ENCODE measurements at regions not wholly inside any gene's neighbourhood (a gene's known extent, or its start where the extent isn't known, plus 50 kb on each side); places are given as distances from the start of the nearest gene placed in this dataset.

DNA sequence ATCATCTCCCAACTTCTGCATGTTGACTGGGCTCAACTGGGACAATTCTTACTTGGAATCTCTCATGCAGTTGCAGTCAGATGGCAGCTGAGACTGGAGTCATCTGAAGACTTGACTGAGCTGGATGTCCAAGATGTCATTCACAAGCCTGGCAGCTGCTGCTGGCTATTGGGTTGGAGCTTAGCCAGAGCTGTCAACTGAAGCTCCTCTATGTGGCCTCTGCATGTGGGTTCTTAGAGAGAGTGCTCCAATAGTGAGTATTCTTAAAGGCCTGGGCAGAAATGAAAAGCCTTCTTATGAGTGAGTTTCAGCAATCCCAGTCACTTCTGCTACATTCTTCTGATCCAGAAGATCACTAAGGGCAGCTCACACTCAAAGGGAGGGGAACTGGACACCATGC is 440.9 kb downstream of the LRIG3 start:
- no peak for DNase-seq (ENCODE audit: low read depth)

DNA sequence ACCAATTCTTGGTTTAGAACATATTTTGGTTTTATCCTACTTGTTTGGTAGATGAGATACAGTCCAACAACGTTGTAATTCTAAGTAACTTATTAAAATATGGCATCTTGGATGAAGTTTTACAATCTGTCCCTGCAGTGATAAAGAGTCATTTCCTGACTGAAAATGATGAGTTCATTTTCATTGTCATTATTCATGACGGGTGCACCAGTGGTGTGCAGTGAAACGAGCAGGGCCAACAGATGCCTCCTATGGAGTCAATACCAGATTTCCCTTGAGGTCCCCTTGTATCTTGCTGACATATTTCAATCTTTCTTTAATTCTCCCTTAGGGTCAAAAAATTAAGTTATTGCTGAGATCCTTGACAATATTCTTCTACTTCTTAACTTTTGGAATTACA is 438.5 kb downstream of the LRIG3 start:
- DNase-seq (ENCODE audit: low read depth), result no peak

DNA sequence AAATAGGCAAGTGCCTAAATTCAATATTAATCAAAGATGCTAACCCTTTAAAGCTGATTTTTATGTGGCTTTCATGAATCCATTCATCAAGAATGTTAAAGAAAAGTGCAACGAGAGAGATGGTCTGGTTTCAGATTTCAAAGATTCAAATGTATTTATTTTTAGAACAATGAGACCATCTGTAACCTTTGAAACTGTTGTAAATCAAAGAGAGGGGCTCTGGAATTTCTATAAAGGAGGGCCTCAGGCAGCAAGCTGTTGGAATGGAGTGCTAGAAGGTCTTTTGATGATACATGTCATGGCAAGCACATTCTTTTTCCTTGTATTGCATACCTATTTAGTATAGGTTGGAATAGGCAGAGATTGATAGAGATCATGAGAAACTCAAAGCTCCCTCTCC is 433.0 kb downstream of the LRIG3 start:
- DNase-seq (ENCODE audit: low read depth), result peak; percentile 75

DNA sequence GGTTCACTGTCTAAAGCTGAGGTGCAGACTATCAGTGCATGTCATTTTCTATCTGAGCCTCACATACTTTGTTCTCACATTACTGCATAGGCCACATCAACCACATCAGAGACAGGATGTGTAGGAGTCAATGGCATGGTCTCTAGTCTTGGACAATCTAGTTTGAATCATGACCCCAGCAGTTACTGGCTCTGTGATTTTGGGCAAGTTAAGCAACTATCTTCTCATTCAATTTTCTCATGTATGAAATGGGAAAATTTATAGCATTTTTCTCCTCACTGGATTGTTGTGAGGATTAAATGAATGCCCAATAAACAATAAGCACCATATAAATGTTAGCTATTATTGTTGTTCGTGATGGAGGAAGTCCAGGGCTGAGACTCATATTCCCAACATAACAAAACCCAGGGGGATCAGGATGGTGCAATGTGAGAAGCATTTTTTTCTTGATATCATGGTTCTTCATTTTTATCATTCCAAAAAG is 432.6 kb downstream of the LRIG3 start:
- peak; percentile 84 for DNase-seq (ENCODE audit: low read depth)

DNA sequence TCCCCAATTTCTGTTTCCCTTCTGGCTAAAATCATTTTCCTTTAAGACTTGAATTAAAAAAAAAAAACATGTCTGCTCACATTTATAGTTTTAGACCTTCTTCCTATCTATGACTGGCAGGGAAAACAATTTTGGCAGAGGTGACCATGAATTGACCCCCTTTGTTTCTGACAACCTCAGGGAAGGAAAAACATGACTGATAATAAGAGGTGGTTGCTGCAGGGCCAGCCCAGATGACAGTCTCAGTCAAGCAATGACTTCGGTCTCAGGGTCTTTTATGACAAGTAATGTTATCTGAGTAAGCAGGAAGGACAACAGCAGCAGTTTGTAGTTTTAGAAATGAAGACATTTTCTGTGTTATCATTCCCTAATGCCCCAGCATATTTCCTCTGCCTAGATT is 430.9 kb downstream of the LRIG3 start:
- no peak for DNase-seq (ENCODE audit: low read depth)

DNA sequence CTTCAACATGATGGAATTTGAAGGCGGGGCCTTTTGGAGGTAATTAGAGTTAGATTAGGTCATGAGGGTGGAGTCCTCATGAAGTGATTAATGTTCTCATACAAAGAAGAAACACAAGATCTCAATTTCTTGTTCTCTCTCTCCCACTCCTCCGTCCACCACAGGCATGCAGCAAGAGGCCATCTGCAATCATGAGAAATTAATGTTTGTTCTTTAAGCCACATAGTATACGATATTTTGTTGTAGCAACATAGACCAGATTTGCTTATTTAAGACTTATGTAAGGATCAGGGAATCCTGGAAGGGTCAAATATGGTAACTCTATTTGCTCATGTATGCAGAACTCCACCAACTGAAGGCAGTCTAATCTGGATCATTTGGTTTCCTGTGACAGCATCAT is 429.0 kb downstream of the LRIG3 start:
- peak; percentile 71 for DNase-seq (ENCODE audit: low read depth)

DNA sequence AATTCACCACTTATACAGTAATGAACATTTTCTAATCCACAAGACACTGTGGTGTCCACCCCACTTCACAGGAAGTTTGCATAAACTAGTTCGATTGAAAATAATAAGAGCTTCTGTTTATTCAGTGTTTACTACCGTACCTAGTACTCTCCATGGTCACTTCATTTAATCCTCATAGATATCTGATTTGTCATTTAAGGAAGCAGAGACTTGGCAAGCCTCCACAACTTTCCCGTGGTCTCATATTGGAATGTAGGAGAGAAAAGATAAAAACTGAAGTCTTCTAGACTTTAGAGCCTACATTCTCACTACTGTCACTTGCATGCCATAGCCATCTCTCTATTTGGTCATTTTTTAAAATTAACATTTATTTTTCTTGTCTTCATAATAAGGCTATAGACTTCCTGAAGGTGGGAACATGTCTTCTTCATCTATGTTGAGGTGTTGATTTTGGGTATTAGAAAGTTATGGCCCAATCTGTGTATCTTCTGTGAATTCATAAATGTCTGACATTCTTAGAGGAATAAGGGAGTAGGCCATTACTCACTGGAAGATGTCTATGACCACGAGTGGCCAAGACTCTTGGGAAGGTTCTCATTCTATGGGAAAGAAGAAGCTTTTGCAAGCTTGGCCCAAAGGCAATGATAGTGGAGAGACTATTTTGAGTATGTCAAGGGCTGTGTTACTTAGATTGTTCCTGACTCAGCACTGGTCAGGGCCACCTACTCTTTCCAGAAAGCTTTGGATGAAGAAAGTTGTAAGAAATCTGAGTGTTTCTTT is 423.7 kb downstream of the LRIG3 start:
- peak; percentile 73 for DNase-seq (ENCODE audit: low read depth)

DNA sequence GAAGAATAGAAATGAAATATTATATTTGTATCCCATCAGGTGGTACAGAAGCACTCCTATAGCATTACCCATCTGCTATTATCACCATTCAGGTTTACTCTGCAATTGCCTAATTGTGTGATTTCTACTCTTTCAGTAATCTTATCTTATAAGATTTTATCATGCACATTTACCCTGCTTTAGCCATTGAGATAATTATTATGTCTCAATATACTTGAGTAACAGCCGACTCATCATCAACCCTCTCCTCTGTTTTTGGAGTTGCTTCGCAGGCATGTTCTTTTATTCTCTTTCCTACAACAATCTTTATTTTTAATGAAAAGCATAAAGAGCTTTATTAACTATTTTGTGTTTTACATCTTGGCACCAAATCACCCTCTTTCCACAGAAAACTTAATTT is 419.9 kb downstream of the LRIG3 start:
- DNase-seq (ENCODE audit: low read depth), result no peak

DNA sequence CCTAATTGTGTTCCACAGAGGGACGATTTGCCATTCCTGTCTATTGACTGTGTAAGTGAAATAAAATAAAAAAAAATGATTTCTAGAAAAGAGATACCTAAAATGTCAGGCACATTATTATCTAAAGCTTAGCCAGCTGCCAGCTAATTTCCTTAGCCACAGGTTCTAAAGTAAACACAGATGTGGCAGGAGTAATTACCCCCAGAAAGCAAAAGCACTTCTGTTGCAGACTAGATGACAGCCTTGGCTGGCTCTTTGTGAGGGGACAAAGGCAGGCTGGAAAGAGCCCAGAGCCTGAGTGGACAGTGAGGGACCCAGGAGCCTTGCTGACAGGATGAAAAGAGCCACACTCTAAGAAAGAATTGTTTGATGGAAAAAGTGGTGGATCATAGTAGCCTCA is 418.1 kb downstream of the LRIG3 start:
- peak; percentile 60 for DNase-seq (ENCODE audit: low read depth)

DNA sequence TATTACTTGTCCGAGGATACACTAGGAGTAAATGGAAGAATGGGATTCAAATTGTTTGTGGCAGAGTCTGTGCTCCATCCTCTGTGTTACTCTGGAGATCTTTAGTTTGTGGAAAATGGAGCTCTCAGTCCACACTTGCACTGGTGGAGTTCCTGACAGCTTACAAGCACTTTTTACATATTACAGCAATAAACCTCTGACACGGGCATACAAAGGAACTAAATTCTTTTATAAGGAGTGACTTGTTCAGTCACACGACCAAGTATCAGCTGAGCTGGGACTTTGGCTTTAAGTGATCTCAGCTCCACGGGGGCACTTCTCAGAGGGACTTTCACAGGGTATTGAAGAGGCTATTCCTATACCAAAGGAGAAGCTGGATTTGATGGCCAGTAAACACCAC is 417.5 kb downstream of the LRIG3 start:
- DNase-seq (ENCODE audit: low read depth), result peak; percentile 55

DNA sequence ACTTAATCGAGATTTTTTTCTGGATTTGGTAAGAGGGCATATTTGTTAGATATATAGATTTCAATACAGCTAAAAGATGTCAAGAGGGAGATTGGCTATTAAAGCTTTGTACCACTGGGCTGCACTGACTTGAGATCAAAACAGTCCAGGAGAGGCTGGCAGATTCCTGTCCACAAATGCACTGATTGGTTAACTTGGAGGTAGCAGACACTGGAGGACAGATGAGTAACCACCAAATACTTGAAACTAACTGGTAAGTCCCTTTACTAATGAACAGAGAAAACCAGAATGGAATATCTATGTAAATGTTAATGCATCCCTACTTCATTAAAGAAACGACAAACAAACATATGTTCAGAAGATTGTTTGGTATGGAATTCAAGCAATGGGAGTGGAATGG is 416.6 kb downstream of the LRIG3 start:
- peak; percentile 34 for DNase-seq (ENCODE audit: low read depth)

DNA sequence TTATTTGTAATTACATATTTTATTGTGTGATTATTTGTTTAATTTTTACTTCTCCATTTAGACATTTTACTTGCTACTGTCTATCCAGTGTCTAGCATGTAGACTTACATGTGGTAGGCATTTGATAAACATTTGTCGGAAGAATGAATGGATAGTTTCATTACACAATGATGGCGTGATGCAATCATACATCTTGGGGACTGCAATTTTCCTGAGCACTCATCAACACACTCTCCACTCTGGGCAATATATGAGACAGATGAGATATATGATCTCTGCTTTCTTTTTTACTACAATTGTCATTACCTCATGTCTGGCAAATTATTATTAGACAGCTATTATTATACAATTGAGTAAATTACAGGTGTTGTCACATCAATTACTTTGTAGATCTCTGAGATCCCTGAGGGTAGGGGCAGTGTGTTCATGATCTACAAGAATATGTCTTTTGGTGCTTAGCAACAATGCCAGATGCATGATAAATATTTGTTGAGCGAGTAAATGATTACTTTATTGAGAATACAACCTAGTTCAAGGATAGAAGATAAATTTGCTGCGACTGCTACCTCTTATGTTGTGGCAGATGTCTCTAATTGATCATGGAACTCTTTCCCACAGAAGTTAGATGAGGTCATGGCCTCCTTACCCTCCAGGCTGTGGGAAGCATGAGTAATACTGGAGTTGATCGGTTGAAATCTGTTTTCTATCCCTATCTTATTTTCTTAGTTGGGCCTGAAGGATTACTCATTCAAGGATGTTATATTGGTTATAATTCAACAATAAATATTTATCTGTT is 416.0 kb downstream of the LRIG3 start:
- peak; percentile 68 for DNase-seq (ENCODE audit: low read depth)

DNA sequence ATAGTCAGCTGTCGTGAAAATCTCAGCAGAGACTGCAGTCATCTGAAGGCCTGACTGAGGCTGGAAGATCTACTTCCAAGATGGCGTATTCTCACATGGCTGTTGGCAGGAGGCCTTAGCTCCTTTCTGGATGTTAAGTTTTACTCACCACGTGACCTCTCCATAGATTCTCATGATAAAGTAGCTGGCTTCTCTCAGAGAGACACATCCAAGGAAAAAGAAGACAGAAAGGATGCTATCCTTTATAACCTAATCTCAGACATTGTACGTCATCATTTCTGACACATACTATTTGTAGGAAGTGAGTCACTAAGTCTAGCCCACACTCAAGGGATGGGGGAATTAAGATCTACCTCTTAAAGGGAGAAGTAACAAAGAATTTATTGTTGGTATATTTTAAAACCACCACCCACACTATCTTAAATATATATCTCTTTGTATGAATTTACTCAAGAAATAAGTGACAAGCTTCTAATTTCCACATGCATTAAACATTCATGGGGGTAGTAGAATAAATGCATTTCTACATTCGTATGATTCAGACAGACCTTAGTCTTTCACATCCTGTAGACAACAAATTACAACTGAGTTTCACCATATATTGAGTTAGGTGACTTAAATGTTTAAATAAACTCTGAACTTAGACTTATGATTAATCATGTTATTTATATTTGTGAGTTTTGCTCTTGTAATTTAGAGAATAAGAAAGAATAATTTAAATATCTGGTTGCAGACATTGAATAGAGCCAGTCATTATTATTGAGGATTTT is 411.0 kb downstream of the LRIG3 start:
- DNase-seq (ENCODE audit: low read depth), result peak; percentile 70

DNA sequence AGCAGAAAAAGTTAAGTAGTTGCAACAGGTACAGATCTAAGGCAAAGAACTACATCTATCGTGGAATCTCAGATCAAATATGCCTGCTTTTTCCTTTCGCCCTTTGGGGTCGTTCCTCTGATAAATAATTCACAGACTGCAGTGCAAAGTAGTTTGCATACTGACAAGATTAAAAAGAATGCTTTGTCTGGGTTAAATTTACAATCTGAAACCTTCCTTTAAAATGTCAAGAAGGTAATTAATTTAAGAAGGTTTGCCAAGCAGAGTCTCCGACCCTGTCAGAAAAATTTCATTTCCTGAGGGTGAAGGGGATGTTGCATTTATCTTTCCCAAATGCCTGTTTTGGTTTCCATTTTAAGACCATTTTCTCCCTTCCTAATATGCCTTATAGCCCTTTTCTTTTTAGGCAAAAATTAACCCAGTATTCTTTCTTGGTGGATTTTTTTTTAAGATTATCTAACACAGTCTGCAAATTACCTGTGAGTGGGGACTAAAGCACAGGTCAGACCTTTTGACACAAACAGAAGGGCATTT is 406.9 kb downstream of the LRIG3 start:
- no peak for DNase-seq (ENCODE audit: low read depth)

DNA sequence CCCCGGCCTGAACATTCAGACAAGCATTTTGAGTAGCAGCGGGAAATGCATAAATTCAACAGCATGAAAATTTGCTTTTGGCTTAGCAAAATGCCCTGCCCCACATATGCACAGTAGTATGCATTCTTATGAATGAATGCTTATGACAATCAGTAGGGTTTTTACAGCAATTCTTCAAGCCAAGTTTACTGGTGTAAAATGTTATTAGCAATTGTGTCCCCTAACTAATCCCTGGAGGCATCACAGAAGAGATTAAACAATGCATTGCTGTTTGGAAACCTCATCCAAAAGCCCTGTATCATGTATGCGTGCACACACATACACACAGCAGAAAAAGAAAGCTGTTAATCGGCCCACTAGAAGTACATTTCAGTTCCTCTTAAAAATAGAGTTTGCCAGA is 406.5 kb downstream of the LRIG3 start:
- DNase-seq (ENCODE audit: low read depth), result no peak

DNA sequence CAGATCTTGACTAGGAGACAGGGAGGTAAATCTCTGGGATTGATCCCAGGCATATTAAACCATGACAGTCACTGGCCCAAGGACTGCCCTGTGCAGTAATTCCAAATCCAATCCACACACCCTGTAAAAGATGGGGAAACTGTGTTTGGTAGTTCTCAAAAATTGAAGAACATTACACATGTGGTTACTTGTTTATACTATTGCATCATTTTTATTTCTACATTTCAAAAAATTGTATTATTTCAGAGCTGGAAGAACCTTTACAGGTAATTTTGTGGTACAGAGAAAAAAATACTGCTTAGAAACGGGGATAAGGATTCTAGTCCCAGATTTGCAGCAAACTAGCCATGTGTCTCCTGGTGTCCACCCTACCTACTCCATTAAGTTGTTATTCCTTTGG is 400.5 kb downstream of the LRIG3 start:
- DNase-seq (ENCODE audit: low read depth), result no peak

DNA sequence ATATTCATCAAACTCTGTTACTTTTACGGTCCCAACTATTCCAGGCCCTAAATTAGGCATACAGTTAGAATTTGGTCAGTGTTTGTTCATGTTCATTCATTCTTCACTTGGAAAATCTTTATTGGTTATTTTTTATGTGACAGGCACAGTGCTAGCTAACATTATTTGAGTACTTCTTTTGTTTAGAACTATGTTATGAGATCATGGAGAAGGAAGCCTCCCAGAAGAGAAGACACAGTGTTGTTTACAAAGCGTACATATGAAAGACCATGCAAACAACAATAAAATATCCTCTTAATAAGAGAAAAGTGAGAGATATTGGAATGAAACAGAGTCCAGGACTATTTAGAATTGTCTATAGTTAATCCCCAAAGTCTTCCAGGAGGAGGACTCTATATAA is 399.2 kb downstream of the LRIG3 start:
- DNase-seq (ENCODE audit: low read depth), result no peak

DNA sequence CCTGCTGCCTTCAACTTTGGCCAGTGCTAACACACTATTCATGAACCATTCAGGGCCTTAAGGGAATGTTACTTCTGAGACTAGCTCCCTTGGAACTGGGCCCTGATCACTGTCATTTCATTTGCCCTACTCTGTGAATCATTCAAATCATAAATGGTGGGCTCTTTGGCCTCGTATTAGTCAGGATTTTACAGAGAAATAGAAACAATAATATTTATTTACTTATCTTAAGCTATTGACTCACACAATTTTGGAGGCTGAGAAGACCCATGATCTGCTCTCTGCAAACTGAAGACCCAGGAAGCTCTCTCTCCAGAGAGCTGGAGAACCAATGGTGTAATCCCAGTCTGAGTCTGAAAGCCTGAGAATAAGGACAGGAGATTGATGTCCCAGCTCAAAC is 398.5 kb downstream of the LRIG3 start:
- DNase-seq (ENCODE audit: low read depth), result peak; percentile 41

DNA sequence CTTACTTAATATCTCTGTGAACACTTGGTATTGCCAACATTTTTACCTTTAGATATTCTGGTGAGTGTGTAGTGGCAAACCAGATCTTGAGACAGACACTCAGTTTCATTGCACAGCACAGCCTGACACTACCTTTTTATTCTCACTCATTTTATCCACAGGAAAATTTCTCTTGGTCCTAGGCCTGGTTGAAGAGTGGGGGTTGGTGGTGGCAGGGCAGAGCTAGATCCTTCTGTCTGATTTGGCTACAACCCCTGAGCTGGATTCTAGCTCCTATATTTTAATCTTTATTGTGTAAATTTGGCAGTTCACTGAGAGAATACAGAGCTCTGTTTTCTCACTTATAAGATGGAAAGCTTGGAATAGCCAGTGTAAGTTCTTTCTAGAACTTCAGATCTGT is 396.9 kb downstream of the LRIG3 start:
- DNase-seq (ENCODE audit: low read depth), result no peak

DNA sequence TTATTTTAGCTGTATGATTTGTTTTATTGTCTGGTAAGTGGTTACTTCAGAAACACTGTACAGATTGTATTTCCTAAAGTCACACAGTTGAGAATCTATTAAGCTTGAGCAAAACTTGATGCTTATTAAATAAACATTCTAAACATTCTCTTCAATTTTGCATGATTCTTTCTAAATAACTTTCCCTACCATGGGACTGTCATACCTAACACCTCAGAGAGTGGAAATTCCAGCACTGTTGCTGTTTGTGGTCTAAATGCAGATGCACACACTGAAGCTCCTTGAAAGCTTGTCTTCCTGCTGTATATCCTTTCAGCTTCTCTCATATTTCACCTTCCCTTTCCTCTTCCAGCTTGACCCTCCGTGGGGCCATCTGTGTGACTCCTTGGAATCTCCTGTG is 392.0 kb downstream of the LRIG3 start:
- DNase-seq (ENCODE audit: low read depth), result peak; percentile 79

DNA sequence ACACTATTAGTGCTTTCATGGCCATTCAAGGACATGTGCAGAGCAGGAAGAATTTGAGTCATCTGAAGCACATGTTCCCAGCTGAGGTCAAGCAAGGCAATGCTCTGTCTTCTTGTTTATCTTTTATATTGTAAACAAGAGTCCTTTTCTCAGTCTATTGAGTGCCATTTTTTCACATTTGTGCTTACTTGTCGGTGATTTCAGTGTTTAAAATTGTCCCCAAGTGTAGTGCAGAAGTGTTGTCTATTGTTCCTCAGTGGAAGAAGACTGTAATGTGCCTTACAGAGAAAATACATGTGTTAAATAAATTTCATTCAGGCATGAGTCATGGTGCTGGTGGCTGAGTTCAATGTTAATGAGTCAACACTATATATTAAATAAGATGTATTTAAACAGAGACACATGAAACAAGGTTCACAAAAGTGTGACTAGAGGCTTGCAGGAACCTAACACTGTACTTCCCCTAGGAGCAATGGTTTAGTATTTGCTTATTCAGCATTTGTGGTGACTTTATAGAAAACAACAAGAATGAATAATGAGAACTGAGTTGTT is 391.1 kb downstream of the LRIG3 start:
- DNase-seq (ENCODE audit: low read depth), result peak; percentile 80
